H1 (cell line): ENCODE measurements at regions not wholly inside any gene's neighbourhood (a gene's known extent, or its start where the extent isn't known, plus 50 kb on each side); places are given as distances from the start of the nearest gene placed in this dataset.

Source experiments
- CTCF ChIA-PET: fragments of 300-600 bp; sonication (Branson Sonifier 250); formaldehyde crosslinking; loops from one replicate; lab custom pipeline; 2021; ENCODE audit not compliant: partially characterized antibody; lab: Charles Lee
- POLR2A ChIA-PET: fragments of 300-600 bp; sonication (Branson Sonifier 250); formaldehyde crosslinking; loops from one replicate; lab custom pipeline; 2021; ENCODE audit warnings: inconsistent platforms; ENCODE audit not compliant: partially characterized antibody; lab: Charles Lee
- DNase-seq, 2 experiments: peaks; one replicate each; pipeline versions ENCODE4 v3.0.0 to v3.0.0-alpha.2; 2010 to 2022; ENCODE audit warnings: low spot score in 2 of 2, low read depth in 1 of 2, mixed read lengths in 1 of 2
- FAIRE-seq: peaks from 2 replicates; lab custom pipeline; 2011; peaks lifted over from hg19 to GRCh38; lab: Jason Lieb, UNC
- H2AFZ ChIP-seq: 2 replicates; pipeline ENCODE4 v1.8.1; 2012; ENCODE audit warnings: low read length, inconsistent platforms
- H2AK5ac ChIP-seq: 2 replicates; pipeline ENCODE4 v1.6.1; 2013; ENCODE audit warnings: low read depth, low read length
- H2BK120ac ChIP-seq: replicated peaks from 2 replicates; pipeline ENCODE3; 2013; ENCODE audit warnings: low read depth, low read length, inconsistent platforms
- H2BK12ac ChIP-seq: 2 replicates; pipeline ENCODE4 v1.6.1; 2013; ENCODE audit warnings: low read depth, low read length
- H2BK15ac ChIP-seq: 2 replicates; pipeline ENCODE4 v1.6.1; 2013; ENCODE audit warnings: low read length
- H2BK20ac ChIP-seq: 2 replicates; pipeline ENCODE4 v1.6.1; 2013; ENCODE audit warnings: low read length
- H2BK5ac ChIP-seq: 2 replicates; pipeline ENCODE4 v1.6.1; 2013; ENCODE audit warnings: low read depth, low read length
- H3K14ac ChIP-seq: 2 replicates; pipeline ENCODE4 v1.6.1; 2013; ENCODE audit warnings: inconsistent platforms; ENCODE audit not compliant: insufficient read length
- H3K18ac ChIP-seq: 2 replicates; pipeline ENCODE4 v1.6.1; 2013; ENCODE audit warnings: low read length; ENCODE audit errors: extremely low read depth
- H3K23ac ChIP-seq: 2 replicates; pipeline ENCODE4 v1.6.1; 2013; ENCODE audit warnings: inconsistent platforms; ENCODE audit not compliant: insufficient read length
- H3K23me2 ChIP-seq: 2 replicates; pipeline ENCODE4 v1.6.1; 2013; ENCODE audit warnings: low read depth, low read length
- H3K27ac ChIP-seq: 2 replicates; pipeline ENCODE4 v1.6.1; 2011; ENCODE audit warnings: low read depth, low read length, inconsistent platforms
- H3K27me3 ChIP-seq, 4 experiments: replicated peaks in 1 of 4; 1 replicate in 1 of 4; 2 replicates in 3 of 4; pipeline versions ENCODE4 v1.6.1 to v1.8.1; 2011 to 2013; ENCODE audit warnings: low read length in 3 of 4, mild to moderate bottlenecking in 3 of 4, inconsistent platforms in 2 of 4, mixed read lengths in 2 of 4, moderate library complexity in 1 of 4; ENCODE audit not compliant: control insufficient read depth in 3 of 4, insufficient read depth in 3 of 4; ENCODE audit errors: extremely low read depth in 1 of 4
- H3K36me3 ChIP-seq, 4 experiments: 2 replicates each; pipeline versions ENCODE4 v1.6.1 to v1.8.1; 2011 to 2013; ENCODE audit warnings: mild to moderate bottlenecking in 4 of 4, low read length in 3 of 4, moderate library complexity in 2 of 4, control low read depth in 1 of 4, inconsistent platforms in 1 of 4; ENCODE audit not compliant: insufficient read depth in 4 of 4, control insufficient read depth in 2 of 4
- H3K4ac ChIP-seq: replicated peaks from 2 replicates; pipeline ENCODE3; 2013; ENCODE audit warnings: low read length, low read depth, mixed read lengths, inconsistent platforms; ENCODE audit not compliant: insufficient read length
- H3K4me1 ChIP-seq, 4 experiments: replicated peaks in 1 of 4; 1 replicate in 1 of 4; 2 replicates in 3 of 4; pipeline versions ENCODE4 v1.6.1 to v1.8.1; 2011 to 2013; ENCODE audit warnings: low read length in 3 of 4, inconsistent platforms in 2 of 4, mixed read lengths in 1 of 4; ENCODE audit not compliant: insufficient read depth in 4 of 4, control insufficient read depth in 3 of 4
- H3K4me2 ChIP-seq, 2 experiments: 2 replicates each; pipeline versions ENCODE4 v1.6.1 to v1.8.1; 2011 to 2013; ENCODE audit warnings: low read depth in 2 of 2, low read length in 2 of 2, control low read depth in 1 of 2, inconsistent platforms in 1 of 2, mild to moderate bottlenecking in 1 of 2; ENCODE audit not compliant: insufficient read depth in 1 of 2
- H3K4me3 ChIP-seq, 4 experiments: fragments of 200-600, 300-600 bp in 1 of 4; sonication (generic), shearing (Covaris generic), sonication (Bioruptor Twin) in 1 of 4; 2 replicates each; pipeline versions ENCODE4 v1.5.1 to v1.8.1; 2011 to 2016; ENCODE audit warnings: low read length in 4 of 4, low read depth in 3 of 4, control low read depth in 2 of 4, inconsistent platforms in 2 of 4, mild to moderate bottlenecking in 2 of 4, mixed read lengths in 1 of 4, moderate library complexity in 1 of 4; ENCODE audit not compliant: insufficient read depth in 2 of 4; ENCODE audit errors: extremely low read depth in 1 of 4
- H3K56ac ChIP-seq: replicated peaks from 2 replicates; pipeline ENCODE3; 2013; ENCODE audit warnings: low read depth, mild to moderate bottlenecking, mixed read lengths, low read length, inconsistent platforms; ENCODE audit not compliant: insufficient read length
- H3K79me1 ChIP-seq: 2 replicates; pipeline ENCODE4 v1.6.1; 2013; ENCODE audit warnings: low read depth, low read length, control low read depth
- H3K79me2 ChIP-seq, 2 experiments: 2 replicates each; pipeline versions ENCODE4 v1.6.1 to v1.8.1; 2012 to 2013; ENCODE audit warnings: low read length in 2 of 2, mild to moderate bottlenecking in 2 of 2, inconsistent platforms in 1 of 2; ENCODE audit not compliant: insufficient read depth in 2 of 2, control insufficient read depth in 1 of 2
- H3K9ac ChIP-seq, 4 experiments: replicated peaks in 1 of 4; 1 replicate in 1 of 4; 2 replicates in 3 of 4; pipeline versions ENCODE4 v1.6.1 to v1.8.1; 2011 to 2013; ENCODE audit warnings: low read depth in 3 of 4, low read length in 3 of 4, control low read depth in 2 of 4, mild to moderate bottlenecking in 2 of 4, moderate library complexity in 2 of 4, inconsistent platforms in 1 of 4; ENCODE audit errors: extremely low read depth in 1 of 4
- H3K9me3 ChIP-seq, 2 experiments: 2 replicates each; pipeline versions ENCODE4 v1.6.1 to v1.8.1; 2012 to 2013; ENCODE audit warnings: mild to moderate bottlenecking in 2 of 2, moderate library complexity in 2 of 2, control low read depth in 1 of 2, inconsistent platforms in 1 of 2, low read depth in 1 of 2, low read length in 1 of 2, mixed read lengths in 1 of 2; ENCODE audit not compliant: insufficient read depth in 2 of 2
- H4K20me1 ChIP-seq, 2 experiments: replicated peaks in 1 of 2; 2 replicates each; pipeline versions ENCODE3 to v1.8.1; 2011 to 2013; ENCODE audit warnings: inconsistent platforms in 2 of 2, low read length in 2 of 2, mild to moderate bottlenecking in 1 of 2; ENCODE audit not compliant: insufficient read depth in 2 of 2, control insufficient read depth in 1 of 2
- H4K5ac ChIP-seq: 2 replicates; pipeline ENCODE4 v1.6.1; 2013; ENCODE audit warnings: low read length, low read depth, mixed read lengths, inconsistent platforms; ENCODE audit not compliant: insufficient read length
- H4K8ac ChIP-seq: 2 replicates; pipeline ENCODE4 v1.8.0; 2013; ENCODE audit warnings: mild to moderate bottlenecking, moderate library complexity, low read length, inconsistent platforms; ENCODE audit not compliant: insufficient read depth; ENCODE audit errors: extremely low read depth
- H4K91ac ChIP-seq: replicated peaks from 2 replicates; pipeline ENCODE3; 2013; ENCODE audit warnings: low read length, mixed read lengths, inconsistent platforms; ENCODE audit not compliant: insufficient read length
- ASH2L ChIP-seq: fragments of 200-600, 300-600 bp; sonication (generic); IDR thresholded peaks from one replicate; pipeline ENCODE4 v1.7.1; 2017; ENCODE audit warnings: low read length
- BACH1 ChIP-seq: IDR thresholded peaks from 2 replicates; pipeline ENCODE4 v1.6.1; 2012; ENCODE audit warnings: low read length, improper control_type of control experiment
- BCL11A ChIP-seq, 2 experiments: IDR thresholded peaks; one replicate each; pipeline ENCODE4 v1.6.1; 2011; ENCODE audit warnings: low read depth in 2 of 2, low read length in 2 of 2, mild to moderate bottlenecking in 2 of 2
- CBX5 ChIP-seq: fragments of 300-800, 300-1000 bp; sonication (generic); IDR thresholded peaks from 2 replicates; pipeline ENCODE4 v1.7.1; 2016; ENCODE audit warnings: antibody characterized with exemption, low read length, low read depth
- CEBPB ChIP-seq: IDR thresholded peaks from 2 replicates; pipeline ENCODE4 v1.6.1; 2012; ENCODE audit warnings: low read depth, low read length
- CHD1 ChIP-seq: IDR thresholded peaks from 2 replicates; pipeline ENCODE4 v1.6.1; 2012; ENCODE audit warnings: low read depth, low read length, improper control_type of control experiment
- CTBP2 ChIP-seq: IDR thresholded peaks from 2 replicates; pipeline ENCODE4 v1.7.0; 2011; ENCODE audit warnings: borderline replicate concordance, mild to moderate bottlenecking, moderate library complexity, mixed read lengths, low read length; ENCODE audit not compliant: insufficient read depth, insufficient read length
- EGR1 ChIP-seq: IDR thresholded peaks from 2 replicates; pipeline ENCODE4 v1.6.1; 2011; ENCODE audit warnings: low read depth, low read length, borderline replicate concordance
- NRF1 ChIP-seq: IDR thresholded peaks from 2 replicates; pipeline ENCODE4 v1.6.1; 2011; ENCODE audit warnings: mild to moderate bottlenecking, low read depth, low read length, improper control_type of control experiment
- POLR2AphosphoS5 ChIP-seq: IDR thresholded peaks from 2 replicates; pipeline ENCODE4 v1.6.1; 2011; ENCODE audit warnings: low read depth, low read length
- RAD21 ChIP-seq, 2 experiments: IDR thresholded peaks in 1 of 2; conservative IDR thresholded peaks in 1 of 2; 2 replicates each; pipeline ENCODE4 v1.6.1; 2011; ENCODE audit warnings: low read depth in 2 of 2, low read length in 2 of 2, improper control_type of control experiment in 1 of 2, inconsistent platforms in 1 of 2, mild to moderate bottlenecking in 1 of 2, moderate library complexity in 1 of 2
- RXRA ChIP-seq: IDR thresholded peaks from 2 replicates; pipeline ENCODE4 v1.6.1; 2011; ENCODE audit warnings: low read depth, mild to moderate bottlenecking, low read length, moderate library complexity; ENCODE audit not compliant: insufficient read depth
- SAP30 ChIP-seq: fragments of 300-600 bp; sonication (generic); IDR thresholded peaks from 2 replicates; pipeline ENCODE4 v1.7.1; 2012; ENCODE audit warnings: low read length, moderate library complexity, mild to moderate bottlenecking, inconsistent platforms; ENCODE audit not compliant: insufficient read depth, insufficient replicate concordance
- SUZ12 ChIP-seq: fragments of 200-600 bp; sonication (generic); IDR thresholded peaks from 2 replicates; pipeline ENCODE4 v1.6.1; 2012; ENCODE audit warnings: mild to moderate bottlenecking, inconsistent platforms, low read length, moderate library complexity, mixed read lengths
- WGBS, 2 experiments: shearing (Covaris generic) in 1 of 2; methylation state at CpG; one replicate each; pipeline versions ENCODE4 v1.1.6 to v1.1.7; 2013 to 2015; ENCODE audit warnings: low lambda C conversion rate in 2 of 2, mixed read lengths in 2 of 2, inconsistent platforms in 1 of 2, low coverage in 1 of 2, missing lambda C conversion rate in 1 of 2; ENCODE audit not compliant: insufficient replicate concordance in 2 of 2, insufficient coverage in 1 of 2, insufficient read length in 1 of 2; ENCODE audit errors: extremely low coverage in 1 of 2, missing lambda C conversion rate in 1 of 2; 5-methylcytosine and 5-hydroxymethylcytosine counted together
- TF ChIP-seq, protein P1 (sequence below): IDR thresholded peaks from 2 replicates; pipeline ENCODE4 v1.6.1; 2011; ENCODE audit warnings: low read depth, mild to moderate bottlenecking, low read length; ENCODE audit not compliant: insufficient read depth

DNA sequence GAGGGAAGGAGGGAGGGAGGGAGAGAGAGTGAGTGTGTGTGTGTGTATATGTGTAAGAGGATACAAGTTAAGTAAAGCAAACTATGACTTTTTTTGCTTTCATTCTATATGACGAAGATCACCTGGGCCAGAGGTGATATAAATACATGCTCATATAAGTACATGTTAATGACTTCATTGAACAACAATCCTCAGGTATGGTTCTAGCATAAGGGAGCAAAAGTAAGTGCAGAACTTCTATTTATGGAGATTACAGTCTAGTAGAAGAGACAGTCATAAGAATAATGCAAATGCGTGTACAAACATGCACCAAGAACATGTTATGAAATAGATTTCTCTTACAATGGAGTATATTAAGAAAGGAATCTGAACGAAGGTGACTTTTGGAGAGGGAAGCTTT lies 1804.0 kb downstream of the MAT2B start:
- no peaks in the 10 kb centered on the region for H3K79me2 ChIP-seq
- no peak overlapping the region for H2BK120ac ChIP-seq
- H2AK5ac ChIP-seq: no peak overlapping the region
- ChIA-PET POLR2A (no interaction called here), CTCF (no interaction called here)
- 90% methylated on average over 3 of the region's 3 CpGs; no CpG with 5 or more reads in 1 of the 2 experiments for WGBS, 2 experiments
- H2BK12ac ChIP-seq: no peak overlapping the region
- no peak for DNase-seq
- no peaks in the 10 kb centered on the region for H3K23me2 ChIP-seq
- no peaks in the 10 kb centered on the region for H3K36me3 ChIP-seq
- no peak overlapping the region for H3K18ac ChIP-seq
- H3K14ac ChIP-seq: no peak overlapping the region
- H2BK5ac ChIP-seq: no peak overlapping the region
- H4K91ac ChIP-seq: no peak overlapping the region
- H3K4me3 ChIP-seq: no peak overlapping the region
- no peak overlapping the region for H3K23ac ChIP-seq
- H3K4ac ChIP-seq: no peak overlapping the region
- H3K9me3 ChIP-seq: no peaks in the 10 kb centered on the region
- H2BK20ac ChIP-seq: no peak overlapping the region
- H2BK15ac ChIP-seq: no peak overlapping the region
- no peaks in the 10 kb centered on the region for H3K79me1 ChIP-seq
- H3K9ac ChIP-seq: no peak overlapping the region
- H3K56ac ChIP-seq: no peak overlapping the region
- H3K4me2 ChIP-seq: no peak overlapping the region
- no peaks in the 10 kb centered on the region for H3K4me1 ChIP-seq
- H3K27ac ChIP-seq: no peak overlapping the region
- H4K8ac ChIP-seq: no peak overlapping the region
- H4K20me1 ChIP-seq: no peaks in the 10 kb centered on the region
- no peak overlapping the region for H2AFZ ChIP-seq
- no peak for FAIRE-seq
- H3K27me3 ChIP-seq: no peaks in the 10 kb centered on the region
- no peak overlapping the region for H4K5ac ChIP-seq
- TF ChIP-seq RXRA: no peak
- TF ChIP-seq CBX5: no peak
- TF ChIP-seq CHD1: no peak
- no peak for TF ChIP-seq RAD21 (IDR thresholded peaks at IDR 0.05 in 1 of 2, conservative IDR thresholded peaks at IDR 0.05 in 1 of 2; ENCODE audit: low read depth in 2 of 2, low read length in 2 of 2)
- TF ChIP-seq, protein P1, sequence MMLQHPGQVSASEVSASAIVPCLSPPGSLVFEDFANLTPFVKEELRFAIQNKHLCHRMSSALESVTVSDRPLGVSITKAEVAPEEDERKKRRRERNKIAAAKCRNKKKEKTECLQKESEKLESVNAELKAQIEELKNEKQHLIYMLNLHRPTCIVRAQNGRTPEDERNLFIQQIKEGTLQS: no peak
- no peak for TF ChIP-seq POLR2AphosphoS5
- no peak for TF ChIP-seq NRF1
- no peak for TF ChIP-seq CEBPB
- no peak for TF ChIP-seq ASH2L
- no peak for TF ChIP-seq EGR1
- no peak for TF ChIP-seq BACH1
- TF ChIP-seq CTBP2: no peak
- TF ChIP-seq BCL11A (IDR thresholded peaks at IDR 0.05; ENCODE audit: low read depth in 2 of 2, low read length in 2 of 2): no peak
- no peak for TF ChIP-seq SAP30
- no peak for TF ChIP-seq SUZ12
